Posterior vena cava (tissue), 2 donors: ENCODE measurements at regions not wholly inside any gene's neighbourhood (a gene's known extent, or its start where the extent isn't known, plus 50 kb on each side); places are given as distances from the start of the nearest gene placed in this dataset.

ENCODE experiments used
- DNase-seq: peaks from one replicate; pipeline ENCODE4 v3.0.0-alpha.2; 2020; ENCODE audit warnings: low spot score
- intact Hi-C, 2 donors: fragments of 100-400 bp; cut with DNase I; formaldehyde crosslinking; loops; one replicate each; pipeline versions ENCODE4 v1.14.1 to v1.14.2; 2022 to 2023
- donor health status: DM: yes; HTN: yes; CAD: no.
- donor health status: DM: yes; HTN: yes; CAD: no.

- intact Hi-C loops = no loop called here
- no peak for DNase-seq
These were observed 87.0 kb upstream of the SCOC start for GRCh38 chr4:140286456-140286855.

GRCh38 chr4:140284456-140284855 is 89.0 kb upstream of the SCOC start:
- no peak for DNase-seq
- intact Hi-C loops = no loop called here

GRCh38 chr4:140281828-140282552 is 91.5 kb upstream of the SCOC start:
- intact Hi-C loops = no loop called here
- no peak for DNase-seq

GRCh38 chr4:140277576-140277975 is 95.9 kb upstream of the SCOC start:
- intact Hi-C loops = no loop called here
- no peak for DNase-seq

- DNase-seq = no peak
- intact Hi-C loops = no loop called here
These were observed 101.9 kb upstream of the SCOC start for GRCh38 chr4:140271553-140271952.

DNA sequence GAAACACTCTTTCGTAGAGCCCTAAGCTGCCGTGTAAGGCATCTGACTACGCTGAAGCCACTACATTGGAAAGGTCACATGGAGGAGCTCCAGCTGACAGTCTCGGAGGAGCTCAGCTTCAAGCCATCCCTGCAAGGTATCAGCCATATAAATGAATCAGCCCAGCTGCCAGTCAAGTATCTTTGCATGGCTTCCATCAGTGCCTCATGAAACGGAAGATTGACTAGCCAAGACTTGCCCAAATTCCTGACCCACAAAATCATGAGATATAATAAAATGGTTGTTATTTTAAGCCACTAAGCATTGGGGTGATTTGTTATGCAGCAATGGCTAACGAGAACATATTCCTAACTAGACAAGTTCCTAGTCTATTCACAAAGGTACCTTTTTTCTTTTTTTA is 104.1 kb upstream of the SCOC start:
- no peak for DNase-seq
- intact Hi-C loops = no loop called here

DNA sequence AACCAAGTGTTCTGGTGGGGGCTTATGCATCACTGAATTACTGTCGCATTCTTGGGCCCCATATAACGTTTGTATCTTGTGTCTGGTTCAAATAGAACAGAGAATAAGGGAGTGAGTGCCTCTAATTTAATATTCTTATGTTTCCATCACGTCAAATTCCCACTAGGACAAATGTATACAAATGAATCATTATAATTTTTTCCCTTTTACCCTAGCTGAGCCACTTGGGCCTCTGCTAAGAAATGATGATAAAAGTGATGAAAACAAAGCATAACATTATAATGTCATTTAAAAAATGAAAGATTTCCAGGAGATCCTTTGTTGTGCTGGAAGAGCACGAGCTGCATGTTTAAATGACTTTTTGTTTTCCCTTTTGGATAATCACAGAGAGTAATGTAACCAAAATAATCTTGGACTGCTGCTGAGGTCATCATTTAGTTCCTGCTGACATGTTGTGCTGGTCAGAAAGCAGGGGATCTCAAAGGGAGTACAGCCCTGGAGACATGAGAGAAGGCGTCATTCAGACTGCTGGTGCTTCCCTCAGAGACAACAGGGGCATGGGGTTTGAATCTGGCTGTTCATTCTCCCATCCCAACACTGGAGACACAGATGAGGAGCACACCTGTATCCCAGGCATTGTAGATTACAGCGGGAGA is 105.1 kb upstream of the SCOC start:
- intact Hi-C loops = no loop called here
- DNase-seq = no peak

DNA sequence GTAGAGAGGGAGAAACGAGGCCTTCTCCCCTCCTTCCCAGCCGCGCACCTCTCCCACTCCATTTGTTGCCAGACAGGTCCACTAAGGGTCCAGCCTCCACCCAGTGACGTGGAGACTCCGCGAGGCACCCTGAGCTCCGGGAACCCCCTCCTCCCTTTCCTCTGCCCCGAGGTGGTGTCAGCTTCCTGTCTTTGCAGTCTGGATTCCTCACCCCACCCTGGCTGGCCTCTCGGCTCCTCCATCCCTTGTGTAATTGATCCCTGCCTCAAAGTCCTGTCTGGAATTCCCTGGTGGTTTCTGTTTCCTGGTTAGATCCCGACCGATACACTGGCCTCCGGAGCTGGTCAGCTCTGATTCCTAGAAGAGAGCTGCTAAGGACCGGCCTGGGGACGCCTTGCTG is 105.9 kb upstream of the SCOC start:
- DNase-seq = no peak
- intact Hi-C loops = no loop called here

GRCh38 chr4:140266958-140267568 is 106.4 kb upstream of the SCOC start:
- intact Hi-C loops = no loop called here
- DNase-seq = no peak

DNA sequence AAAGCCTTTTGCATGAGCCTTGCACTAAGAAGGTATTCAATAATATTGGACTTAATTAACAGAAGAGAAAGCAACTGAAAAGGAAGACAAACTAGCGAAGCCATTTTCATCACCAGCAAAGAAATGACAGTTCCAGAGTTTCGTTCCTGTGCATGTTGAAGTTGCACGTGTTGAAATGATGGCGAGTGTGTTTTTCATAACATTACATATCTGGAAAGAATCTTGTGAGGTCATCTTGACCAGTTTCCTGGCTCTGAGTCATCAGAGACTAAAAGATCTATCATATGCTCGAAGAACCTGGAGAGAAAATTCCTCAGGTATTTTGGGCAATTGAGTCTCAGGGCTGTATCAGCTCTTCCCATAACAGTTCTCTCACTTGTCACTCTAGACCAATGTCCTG is 106.2 kb upstream of the MAML3 start:
- no peak for DNase-seq
- intact Hi-C loops = loop anchor here in 1 of 2 donors (5.0 kb wide), 1 partner anchor 47 kb away; no protein-coding TSS in a partner anchor

GRCh38 chr4:140258476-140258875 is 104.5 kb upstream of the MAML3 start:
- DNase-seq = no peak
- intact Hi-C loops = loop anchor here in 1 of 2 donors (5.0 to 10.0 kb wide), 2 partner anchors 364 to 601 kb away; no protein-coding TSS in a partner anchor

DNA sequence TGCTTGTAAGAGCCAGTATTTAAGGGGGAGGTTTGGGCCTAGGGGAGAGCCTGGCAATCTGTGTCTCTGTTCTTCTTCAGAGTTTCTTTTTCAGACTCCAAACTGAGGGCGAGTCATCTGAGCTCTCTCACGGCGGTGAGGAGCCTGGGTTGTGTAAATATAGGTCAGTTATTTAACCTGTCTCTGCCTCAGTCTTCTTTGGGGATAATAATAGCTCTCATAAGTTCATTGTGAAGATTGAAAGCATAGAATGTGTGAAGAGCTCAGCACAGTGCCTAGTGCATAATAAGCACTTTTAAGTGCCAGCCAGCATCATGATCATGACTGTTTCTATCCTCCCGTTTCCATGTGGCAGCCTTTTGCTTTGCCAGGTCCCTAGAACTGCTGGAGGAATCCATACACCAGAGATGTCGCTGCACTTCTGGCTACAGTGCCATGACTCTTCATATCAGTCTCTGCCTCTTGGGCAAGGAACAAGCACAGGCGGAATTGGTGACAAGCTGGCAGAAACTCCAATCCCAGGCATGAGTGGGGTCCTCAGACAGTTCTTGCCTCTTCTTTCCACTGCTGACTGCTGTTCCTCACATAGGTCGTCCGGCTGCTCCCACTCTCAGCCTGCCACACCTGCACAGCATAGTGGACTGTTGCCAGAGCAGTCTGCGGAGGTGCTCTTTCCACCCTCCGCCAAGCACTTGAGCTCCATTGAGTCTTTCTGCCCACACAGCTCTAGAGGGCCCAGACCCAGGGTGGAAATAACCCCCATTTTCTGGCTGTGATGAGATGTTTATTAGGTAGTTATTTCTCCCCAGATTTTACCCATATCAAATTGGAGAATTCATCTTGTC is 103.7 kb upstream of the MAML3 start:
- no peak for DNase-seq
- intact Hi-C loops = loop anchor here in 1 of 2 donors (5.0 to 10.0 kb wide), 2 partner anchors 363 to 600 kb away; no protein-coding TSS in a partner anchor

DNA sequence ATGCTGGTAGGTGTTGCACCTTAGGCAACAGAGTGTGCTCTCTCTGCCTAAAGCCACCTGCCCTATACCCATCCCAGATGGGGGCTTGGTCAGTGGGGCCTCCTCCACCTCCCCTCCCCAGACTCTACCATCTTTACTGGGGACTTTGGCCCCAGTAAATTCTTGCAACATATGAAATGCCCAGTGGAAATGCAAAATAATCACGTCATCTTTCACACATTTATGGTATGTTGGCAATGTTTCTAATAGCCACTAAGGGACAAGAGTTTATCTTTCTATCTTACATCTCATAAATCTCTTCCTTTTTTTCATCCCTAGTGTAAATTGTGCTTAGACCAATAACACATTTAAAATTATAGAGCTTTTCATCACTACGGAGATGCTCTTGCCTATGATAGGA is 103.0 kb upstream of the MAML3 start:
- no peak for DNase-seq
- intact Hi-C loops = loop anchor here in 1 of 2 donors (5.0 to 10.0 kb wide), 2 partner anchors 362 to 600 kb away; no protein-coding TSS in a partner anchor

GRCh38 chr4:140256335-140256734 is 102.4 kb upstream of the MAML3 start:
- DNase-seq = no peak
- intact Hi-C loops = loop anchor here in 1 of 2 donors (5.0 to 10.0 kb wide), 2 partner anchors 362 to 599 kb away; no protein-coding TSS in a partner anchor

DNA sequence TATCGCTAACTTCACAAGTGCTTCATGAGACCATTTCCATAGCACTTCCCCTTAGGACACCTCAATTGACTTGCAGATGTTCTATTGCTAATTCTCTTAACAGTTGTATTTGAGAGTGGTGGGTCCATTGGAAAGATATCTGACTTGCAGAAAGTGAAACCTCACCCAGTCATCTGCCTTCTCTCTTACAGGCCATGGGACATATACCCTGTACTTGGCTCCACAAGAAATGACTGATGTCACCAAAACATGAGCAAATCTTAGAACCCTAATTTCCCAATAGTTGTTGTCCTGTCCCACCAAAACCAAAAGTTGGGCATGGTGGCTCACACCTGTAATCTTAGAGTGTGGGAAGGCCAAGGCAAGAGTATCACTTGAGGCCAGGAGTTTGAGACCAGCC is 101.9 kb upstream of the MAML3 start:
- intact Hi-C loops = loop anchor here in 1 of 2 donors (2.0 to 10.0 kb wide), 3 partner anchors 361 to 599 kb away; no protein-coding TSS in a partner anchor
- DNase-seq = no peak

DNA sequence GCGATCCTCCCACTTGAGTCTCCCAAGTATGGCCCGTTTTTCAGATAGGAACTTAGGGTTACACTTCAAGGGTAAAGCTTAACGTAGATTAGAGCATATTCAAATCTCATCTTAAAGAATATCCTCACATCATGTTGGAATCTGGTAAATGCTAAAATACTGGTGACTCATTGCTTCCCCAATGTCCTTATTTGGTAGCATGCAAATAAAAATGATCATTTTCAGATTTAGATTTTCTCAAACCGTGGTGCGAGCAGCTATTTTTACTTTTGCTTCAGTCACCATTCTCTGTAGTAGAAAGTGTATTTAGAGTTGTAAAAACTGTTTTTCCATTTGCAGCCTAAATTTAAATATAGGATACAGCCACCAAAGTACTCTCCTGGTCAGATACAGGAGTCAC is 101.5 kb upstream of the MAML3 start:
- intact Hi-C loops = loop anchor here in 1 of 2 donors (2.0 to 10.0 kb wide), 3 partner anchors 361 to 598 kb away; no protein-coding TSS in a partner anchor
- no peak for DNase-seq

DNA sequence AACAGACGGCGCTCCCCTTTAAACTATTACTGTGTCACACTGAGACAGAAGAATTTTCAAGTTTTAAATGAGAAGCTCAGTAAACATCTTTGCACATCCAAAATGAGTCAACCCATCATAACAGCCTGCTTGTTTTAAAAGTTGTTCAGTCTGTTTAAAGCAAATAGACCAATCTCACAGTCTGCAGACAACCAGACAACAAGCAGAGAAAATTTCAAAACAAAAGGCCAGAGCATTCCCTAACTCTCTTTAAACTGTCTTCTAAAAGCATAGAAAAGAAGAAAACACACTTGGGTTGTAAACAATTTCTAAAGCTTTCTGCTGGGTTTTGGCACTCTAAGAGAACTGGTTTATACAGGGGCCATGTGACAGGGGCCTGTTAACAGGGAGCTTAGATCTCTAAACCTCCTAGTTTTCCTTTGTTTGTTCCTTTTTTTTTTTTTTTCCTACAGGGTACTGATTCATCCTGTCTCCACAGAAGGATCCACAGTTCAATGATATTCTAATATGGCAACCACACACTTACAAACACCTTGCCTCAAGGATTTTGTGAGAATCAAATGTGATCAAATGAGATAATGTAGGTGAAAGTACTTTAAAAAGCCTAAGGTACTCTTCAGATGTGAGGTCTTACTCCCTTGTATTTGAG is 100.8 kb upstream of the MAML3 start:
- DNase-seq = no peak
- intact Hi-C loops = loop anchor here in 1 of 2 donors (2.0 to 10.0 kb wide), 4 partner anchors 102 to 597 kb away; partner anchors contain the start of gene MAML3

- intact Hi-C loops = loop anchor here in 1 of 2 donors (2.0 to 10.0 kb wide), 3 partner anchors 101 to 519 kb away; partner anchors contain the start of gene MAML3
- no peak for DNase-seq
These were observed 99.6 kb upstream of the MAML3 start for GRCh38 chr4:140253556-140254027.
